Mesendoderm (in vitro differentiated cells): ENCODE measurements at regions not wholly inside any gene's neighbourhood (a gene's known extent, or its start where the extent isn't known, plus 50 kb on each side); places are given as distances from the start of the nearest gene placed in this dataset.

Experiments
- DNase-seq: peaks from one replicate; pipeline ENCODE4 v3.0.0; 2013
- H2AK5ac ChIP-seq: 2 replicates; pipeline ENCODE4 v1.6.1; 2013; ENCODE audit warnings: low read length, inconsistent platforms
- H2BK120ac ChIP-seq: 2 replicates; pipeline ENCODE4 v1.6.1; 2013; ENCODE audit warnings: low read depth, mild to moderate bottlenecking, low read length, moderate library complexity, mixed read lengths
- H2BK15ac ChIP-seq: replicated peaks from 2 replicates; pipeline ENCODE4 v1.6.1; 2013; ENCODE audit warnings: low read depth, mild to moderate bottlenecking, moderate library complexity
- H2BK5ac ChIP-seq: 2 replicates; pipeline ENCODE4 v1.6.1; 2013; ENCODE audit warnings: low read length, inconsistent platforms
- H3K18ac ChIP-seq: 2 replicates; pipeline ENCODE4 v1.6.1; 2013; ENCODE audit warnings: mild to moderate bottlenecking, low read length, mixed read lengths
- H3K23ac ChIP-seq: one replicate; pipeline ENCODE4 v1.6.1; 2013; ENCODE audit warnings: low read length
- H3K27ac ChIP-seq: 2 replicates; pipeline ENCODE4 v1.5.1; 2013; ENCODE audit warnings: low read depth, mild to moderate bottlenecking, inconsistent platforms, low read length, moderate library complexity
- H3K27me3 ChIP-seq: 2 replicates; pipeline ENCODE4 v1.6.1; 2013; ENCODE audit warnings: low read length, control low read depth, mild to moderate bottlenecking, inconsistent platforms; ENCODE audit not compliant: insufficient read depth, poor library complexity
- H3K36me3 ChIP-seq: 2 replicates; pipeline ENCODE4 v1.6.1; 2013; ENCODE audit warnings: low read length, inconsistent platforms; ENCODE audit not compliant: control insufficient read depth, insufficient read depth
- H3K4ac ChIP-seq: one replicate; pipeline ENCODE4 v1.6.1; 2013; ENCODE audit warnings: low read depth, mild to moderate bottlenecking, low read length, moderate library complexity
- H3K4me1 ChIP-seq: 2 replicates; pipeline ENCODE4 v1.6.1; 2013; ENCODE audit warnings: low read depth, low read length, inconsistent platforms; ENCODE audit not compliant: control insufficient read depth
- H3K4me2 ChIP-seq: 2 replicates; pipeline ENCODE4 v1.6.1; 2013; ENCODE audit warnings: low read length
- H3K4me3 ChIP-seq: 2 replicates; pipeline ENCODE4 v1.5.1; 2013; ENCODE audit warnings: mild to moderate bottlenecking, low read length
- H3K56ac ChIP-seq: one replicate; pipeline ENCODE4 v1.6.1; 2013; ENCODE audit warnings: low read length
- H3K79me1 ChIP-seq: 2 replicates; pipeline ENCODE4 v1.6.1; 2013; ENCODE audit warnings: low read length, inconsistent platforms
- H3K79me2 ChIP-seq: 2 replicates; pipeline ENCODE4 v1.6.1; 2013; ENCODE audit warnings: mild to moderate bottlenecking, low read length; ENCODE audit not compliant: control insufficient read depth, insufficient read depth
- H3K9ac ChIP-seq: 2 replicates; pipeline ENCODE4 v1.6.1; 2013; ENCODE audit warnings: low read length, inconsistent platforms
- H4K5ac ChIP-seq: one replicate; pipeline ENCODE4 v1.6.1; 2013; ENCODE audit warnings: low read length
- H4K8ac ChIP-seq: one replicate; pipeline ENCODE4 v1.6.1; 2013; ENCODE audit warnings: low read depth, mild to moderate bottlenecking, control low read depth, low read length, moderate library complexity
- WGBS: extraction: QIAGEN DNeasy Blood & Tissue Kit; methylation state at CpG from one replicate; pipeline ENCODE4 v1.1.7; 2013; ENCODE audit warnings: low lambda C conversion rate, missing lambda C conversion rate; ENCODE audit not compliant: insufficient coverage; ENCODE audit errors: extremely low coverage; 5-methylcytosine and 5-hydroxymethylcytosine counted together

DNA sequence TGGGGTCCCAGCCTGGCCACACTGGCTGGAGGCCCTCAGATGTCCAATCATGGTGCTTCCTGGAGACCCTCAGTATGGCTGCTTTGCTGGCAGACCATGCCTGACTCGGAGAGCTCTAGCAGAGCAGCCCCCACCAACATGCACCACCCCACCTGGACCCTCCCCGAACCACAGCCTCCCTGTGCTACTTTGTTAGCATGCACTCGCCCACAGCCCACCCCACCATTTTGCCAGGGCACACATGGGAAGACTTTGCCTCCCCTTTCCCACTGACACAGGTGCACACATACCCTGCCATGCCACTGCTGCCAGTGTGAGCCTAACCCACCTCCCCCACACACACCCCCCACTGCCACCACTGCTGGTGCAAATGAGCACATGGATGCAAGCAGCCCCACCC, 497.5 kb upstream of the PBX1 start:
- Histone ChIP-seq H3K23ac (no peak overlapping the region), H4K5ac (no peak overlapping the region), H3K4me3 (no peak overlapping the region), H3K36me3 (no peaks in the 10 kb centered on the region), H3K9ac (no peak overlapping the region), H3K18ac (no peak overlapping the region), H3K79me2 (no peaks in the 10 kb centered on the region), H2BK120ac (no peak overlapping the region), H4K8ac (no peak overlapping the region), H3K4me2 (no peak overlapping the region), H3K4ac (no peak overlapping the region), H3K56ac (no peak overlapping the region), H2AK5ac (no peak overlapping the region), H2BK15ac (no peak overlapping the region), H3K4me1 (peaks cover 2% of the 10 kb centered on the region), H2BK5ac (no peak overlapping the region), H3K79me1 (no peaks in the 10 kb centered on the region), H3K27me3 (no peaks in the 10 kb centered on the region), H3K27ac (no peak overlapping the region)
- WGBS = no CpG with 5 or more reads among the region's 3 CpGs
- no peak for DNase-seq

DNA sequence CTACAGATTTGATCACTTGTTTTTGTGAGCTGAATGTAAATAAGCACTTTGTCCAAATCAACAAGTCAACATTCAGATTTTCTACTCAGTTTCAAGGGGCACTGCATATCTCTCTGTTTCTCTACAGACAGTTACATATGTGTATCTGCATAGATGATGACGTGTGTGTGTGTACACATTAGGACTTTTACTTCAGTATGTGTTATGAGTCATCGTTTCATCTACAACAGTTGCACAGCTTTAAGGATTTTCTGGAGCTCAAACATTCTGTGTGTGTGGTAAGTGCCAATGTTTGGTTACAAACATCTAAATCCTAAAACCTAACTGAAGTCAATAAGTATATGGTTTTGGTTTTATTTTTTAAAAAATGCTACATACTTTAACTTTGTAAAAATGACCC, 494.5 kb upstream of the PBX1 start:
- Histone ChIP-seq H4K8ac (no peak overlapping the region), H4K5ac (no peak overlapping the region), H3K27ac (no peak overlapping the region), H3K36me3 (no peaks in the 10 kb centered on the region), H3K9ac (no peak overlapping the region), H3K79me1 (no peaks in the 10 kb centered on the region), H3K79me2 (no peaks in the 10 kb centered on the region), H2BK5ac (no peak overlapping the region), H2BK15ac (no peak overlapping the region), H3K18ac (no peak overlapping the region), H2BK120ac (no peak overlapping the region), H3K4me1 (no peaks in the 10 kb centered on the region), H3K4me2 (no peak overlapping the region), H3K27me3 (no peaks in the 10 kb centered on the region), H3K56ac (no peak overlapping the region), H3K4me3 (no peak overlapping the region), H3K4ac (no peak overlapping the region), H2AK5ac (no peak overlapping the region), H3K23ac (no peak overlapping the region)
- WGBS = no CpG with 5 or more reads among the region's 2 CpGs
- DNase-seq = no peak

DNA sequence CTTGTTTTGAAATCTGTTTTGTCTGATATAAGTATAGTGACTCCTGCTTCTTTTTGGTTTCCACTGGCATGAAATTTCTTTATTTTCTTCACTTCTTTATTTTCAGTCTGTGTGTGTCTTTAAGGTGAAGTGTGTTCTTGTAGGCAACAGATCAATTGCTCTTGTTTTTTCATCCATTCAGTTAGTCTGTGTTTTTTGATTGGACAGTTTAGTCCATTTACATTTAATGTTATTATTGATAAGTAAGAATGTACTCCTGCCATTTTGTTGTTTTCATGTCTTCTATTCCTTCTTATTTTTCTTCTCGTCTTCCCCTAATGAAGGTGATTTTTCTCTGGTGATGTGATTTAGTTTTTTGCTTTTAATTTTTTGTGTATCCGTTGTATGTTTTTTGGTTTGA, 487.7 kb upstream of the PBX1 start:
- Histone ChIP-seq H3K36me3 (no peaks in the 10 kb centered on the region), H2BK15ac (no peak overlapping the region), H2AK5ac (no peak overlapping the region), H3K27me3 (no peaks in the 10 kb centered on the region), H3K79me2 (no peaks in the 10 kb centered on the region), H3K4me1 (no peaks in the 10 kb centered on the region), H3K18ac (no peak overlapping the region), H3K4me2 (no peak overlapping the region), H4K8ac (no peak overlapping the region), H3K4ac (no peak overlapping the region), H3K4me3 (no peak overlapping the region), H4K5ac (no peak overlapping the region), H3K27ac (no peak overlapping the region), H2BK120ac (no peak overlapping the region), H3K56ac (no peak overlapping the region), H3K23ac (no peak overlapping the region), H3K9ac (no peak overlapping the region), H2BK5ac (no peak overlapping the region), H3K79me1 (no peaks in the 10 kb centered on the region)
- no peak for DNase-seq
- no CpG with 5 or more reads among the region's 2 CpGs for WGBS

DNA sequence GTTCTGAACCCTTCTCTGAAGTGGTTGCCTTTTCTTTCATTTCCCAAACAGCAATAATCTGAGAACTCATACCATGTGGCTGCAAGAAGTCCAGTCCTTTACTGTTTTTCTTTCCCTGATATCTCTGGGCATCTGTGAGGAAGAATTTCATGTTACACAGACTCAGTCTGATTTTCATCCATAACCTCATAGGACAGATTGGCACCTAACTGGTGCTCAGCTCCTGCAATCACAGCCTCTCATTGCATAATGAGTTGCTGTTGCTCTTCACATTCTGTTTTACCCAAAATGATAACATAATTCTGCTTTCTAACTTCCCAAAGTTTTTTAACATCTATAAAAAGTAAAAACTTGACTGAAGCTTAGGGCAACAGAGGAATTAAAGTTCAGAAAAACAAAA, 472.2 kb upstream of the PBX1 start:
- no peak overlapping the region for H3K23ac ChIP-seq
- DNase-seq = no peak
- no peak overlapping the region for H3K27ac ChIP-seq
- no peaks in the 10 kb centered on the region for H3K27me3 ChIP-seq
- H2AK5ac ChIP-seq = no peak overlapping the region
- H2BK120ac ChIP-seq = no peak overlapping the region
- H3K4me1 ChIP-seq = no peaks in the 10 kb centered on the region
- H3K79me2 ChIP-seq = no peaks in the 10 kb centered on the region
- no peak overlapping the region for H4K5ac ChIP-seq
- no peak overlapping the region for H3K9ac ChIP-seq
- H3K56ac ChIP-seq = no peak overlapping the region
- H3K79me1 ChIP-seq = no peaks in the 10 kb centered on the region
- no peak overlapping the region for H2BK5ac ChIP-seq
- no peak overlapping the region for H3K18ac ChIP-seq
- H3K36me3 ChIP-seq = no peaks in the 10 kb centered on the region
- H3K4ac ChIP-seq = no peak overlapping the region
- H3K4me3 ChIP-seq = no peak overlapping the region
- H3K4me2 ChIP-seq = no peak overlapping the region
- no peak overlapping the region for H2BK15ac ChIP-seq
- H4K8ac ChIP-seq = no peak overlapping the region

DNA sequence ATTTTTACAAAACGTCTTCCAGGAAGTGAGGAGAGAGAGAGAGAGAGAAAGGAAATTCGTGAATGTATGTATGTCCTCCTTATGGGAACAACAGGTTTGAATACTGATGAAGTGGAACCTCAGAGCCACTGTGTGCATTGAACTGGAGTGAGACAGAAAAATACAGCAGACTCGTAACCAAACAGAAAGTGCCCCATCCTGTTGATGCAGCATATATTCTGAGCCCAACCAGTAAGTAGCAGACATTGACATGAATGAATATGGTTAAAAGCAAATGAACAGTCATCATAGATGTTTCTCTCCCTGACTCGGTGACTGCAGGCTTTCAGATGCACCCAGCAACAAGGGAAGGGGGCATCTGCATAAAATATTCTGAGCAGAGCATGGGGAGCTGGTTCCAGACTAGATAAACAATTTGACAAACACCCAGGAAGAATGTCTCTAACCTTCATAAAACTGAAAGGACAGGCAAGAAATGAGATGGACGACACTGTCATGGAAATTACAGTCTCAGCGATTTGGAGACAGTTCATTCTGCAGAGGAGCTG, 471.0 kb upstream of the PBX1 start:
- Histone ChIP-seq H3K9ac (no peak overlapping the region), H3K79me1 (no peaks in the 10 kb centered on the region), H2BK5ac (no peak overlapping the region), H3K27ac (no peak overlapping the region), H3K4ac (no peak overlapping the region), H3K27me3 (no peaks in the 10 kb centered on the region), H2BK120ac (no peak overlapping the region), H4K8ac (no peak overlapping the region), H3K4me3 (no peak overlapping the region), H3K4me2 (no peak overlapping the region), H3K18ac (no peak overlapping the region), H3K79me2 (no peaks in the 10 kb centered on the region), H2AK5ac (no peak overlapping the region), H3K4me1 (no peaks in the 10 kb centered on the region), H3K23ac (no peak overlapping the region), H4K5ac (no peak overlapping the region), H3K56ac (no peak overlapping the region), H3K36me3 (no peaks in the 10 kb centered on the region), H2BK15ac (no peak overlapping the region)
- no CpG with 5 or more reads among the region's 6 CpGs for WGBS
- DNase-seq = no peak

DNA sequence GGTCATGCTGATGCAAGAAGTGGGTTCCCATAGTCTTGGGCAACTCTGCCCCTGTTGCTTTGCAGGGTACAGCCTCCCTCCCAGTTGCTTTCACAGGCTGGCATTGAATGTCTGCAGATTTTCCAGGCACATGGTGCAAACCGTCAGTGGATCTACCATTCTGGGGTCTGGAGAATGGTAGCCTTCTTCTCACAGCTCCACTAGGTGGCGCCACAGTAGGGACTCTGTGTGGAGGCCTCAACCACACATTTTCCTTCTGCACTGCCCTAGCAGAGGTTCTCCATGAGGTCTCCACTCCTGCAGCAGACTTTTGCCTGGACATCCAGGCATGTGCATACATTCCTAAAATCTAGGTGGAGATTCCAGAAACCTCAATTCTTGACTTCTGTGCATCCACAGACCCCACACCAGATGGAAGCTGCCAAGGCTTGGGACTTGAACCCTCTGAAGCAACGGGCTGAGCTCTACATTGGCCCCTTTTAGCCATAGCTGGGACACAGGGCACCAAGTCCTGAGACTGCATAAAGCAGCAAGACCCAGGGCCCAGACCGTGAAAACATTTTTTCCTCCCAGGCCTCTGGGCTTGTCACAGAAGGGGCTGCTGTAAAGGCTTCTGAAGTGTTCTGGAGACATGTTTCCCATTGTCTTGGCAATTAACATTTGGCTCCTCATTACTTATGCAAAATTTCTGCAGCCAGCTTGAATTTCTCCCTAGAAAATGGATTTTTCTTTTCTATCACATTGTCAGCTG, 466.2 kb upstream of the PBX1 start:
- DNase-seq = peak; percentile 9
- Histone ChIP-seq H3K27ac (no peak overlapping the region), H3K36me3 (no peaks in the 10 kb centered on the region), H3K18ac (no peak overlapping the region), H3K23ac (no peak overlapping the region), H3K4me1 (no peaks in the 10 kb centered on the region), H2BK5ac (no peak overlapping the region), H2AK5ac (no peak overlapping the region), H3K79me1 (no peaks in the 10 kb centered on the region), H3K4me3 (no peak overlapping the region), H3K79me2 (no peaks in the 10 kb centered on the region), H3K9ac (no peak overlapping the region), H4K8ac (no peak overlapping the region), H2BK15ac (no peak overlapping the region), H3K4me2 (no peak overlapping the region), H3K4ac (no peak overlapping the region), H3K27me3 (no peaks in the 10 kb centered on the region), H2BK120ac (no peak overlapping the region), H4K5ac (no peak overlapping the region), H3K56ac (no peak overlapping the region)
- WGBS = no CpG with 5 or more reads among the region's 4 CpGs
